Lower leg skin (tissue), 3 donors: ENCODE measurements at regions not wholly inside any gene's neighbourhood (a gene's known extent, or its start where the extent isn't known, plus 50 kb on each side); places are given as distances from the start of the nearest gene placed in this dataset.
"Not testable (repeated sequence)": the region's sequence is repeated elsewhere in the genome, so short reads cannot be mapped to it uniquely, and the experiment has no call there.

ENCODE experiments used
- CTCF ChIP-seq, 3 donors: fragments of 450-650 bp; IDR thresholded peaks; one replicate each; pipeline ENCODE4 v1.5.1; 2016; ENCODE audit warnings: antibody characterized with exemption in 3 of 3, mild to moderate bottlenecking in 3 of 3, moderate library complexity in 2 of 3
- POLR2A ChIP-seq, 2 donors: fragments of 450-650 bp; IDR thresholded peaks; one replicate each; pipeline ENCODE4 v1.6.1; 2016 to 2017; ENCODE audit warnings: antibody characterized with exemption in 2 of 2, mild to moderate bottlenecking in 1 of 2, moderate library complexity in 1 of 2

DNA sequence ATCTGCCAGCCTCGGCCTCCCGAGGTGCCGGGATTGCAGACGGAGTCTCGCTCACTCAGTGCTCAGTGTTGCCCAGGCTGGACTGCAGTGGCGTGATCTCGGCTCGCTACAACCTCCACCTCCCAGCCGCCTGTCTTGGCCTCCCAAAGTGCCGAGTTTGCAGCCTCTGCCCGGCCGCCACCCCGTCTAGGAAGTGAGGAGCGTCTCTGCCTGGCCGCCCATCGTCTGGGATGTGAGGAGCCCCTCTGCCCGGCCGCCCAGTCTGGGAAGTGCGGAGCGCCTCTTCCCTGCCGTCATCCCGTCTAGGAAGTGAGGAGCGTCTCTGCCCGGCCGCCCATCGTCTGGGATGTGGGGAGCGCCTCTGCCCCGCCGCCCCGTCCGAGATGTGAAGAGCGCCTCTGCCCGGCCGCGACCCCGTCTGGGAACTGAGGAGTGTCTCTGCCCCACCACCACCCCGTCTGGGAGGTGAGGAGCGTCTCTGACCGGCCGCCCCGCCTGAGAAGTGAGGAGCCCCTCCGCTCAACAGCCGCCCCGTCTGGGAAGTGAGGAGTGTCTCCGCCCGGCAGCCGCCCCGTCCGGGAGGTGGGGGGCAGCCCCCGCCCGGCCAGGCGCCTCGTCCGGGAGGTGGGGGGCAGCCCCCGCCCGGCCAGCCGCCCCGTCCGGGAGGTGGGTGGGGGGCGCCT is 180.4 kb upstream of the ZNF184 start:
- not testable (repeated sequence) for TF ChIP-seq POLR2A, CTCF (IDR thresholded peaks at IDR 0.05)
